HG02870 (cell line): ENCODE measurements at regions not wholly inside any gene's neighbourhood (a gene's known extent, or its start where the extent isn't known, plus 50 kb on each side); places are given as distances from the start of the nearest gene placed in this dataset.

Source experiments
- ATAC-seq: cut with Tn5 transposase; IDR thresholded peaks from one replicate; pipeline ENCODE4 v1.9.1; 2021; ENCODE audit warnings: mild to moderate bottlenecking, moderate library complexity; ENCODE audit not compliant: unreplicated experiment

GRCh38 chr6:108734271-108734922 lies 113.8 kb upstream of the ARMC2 start:
- no peak for ATAC-seq

DNA sequence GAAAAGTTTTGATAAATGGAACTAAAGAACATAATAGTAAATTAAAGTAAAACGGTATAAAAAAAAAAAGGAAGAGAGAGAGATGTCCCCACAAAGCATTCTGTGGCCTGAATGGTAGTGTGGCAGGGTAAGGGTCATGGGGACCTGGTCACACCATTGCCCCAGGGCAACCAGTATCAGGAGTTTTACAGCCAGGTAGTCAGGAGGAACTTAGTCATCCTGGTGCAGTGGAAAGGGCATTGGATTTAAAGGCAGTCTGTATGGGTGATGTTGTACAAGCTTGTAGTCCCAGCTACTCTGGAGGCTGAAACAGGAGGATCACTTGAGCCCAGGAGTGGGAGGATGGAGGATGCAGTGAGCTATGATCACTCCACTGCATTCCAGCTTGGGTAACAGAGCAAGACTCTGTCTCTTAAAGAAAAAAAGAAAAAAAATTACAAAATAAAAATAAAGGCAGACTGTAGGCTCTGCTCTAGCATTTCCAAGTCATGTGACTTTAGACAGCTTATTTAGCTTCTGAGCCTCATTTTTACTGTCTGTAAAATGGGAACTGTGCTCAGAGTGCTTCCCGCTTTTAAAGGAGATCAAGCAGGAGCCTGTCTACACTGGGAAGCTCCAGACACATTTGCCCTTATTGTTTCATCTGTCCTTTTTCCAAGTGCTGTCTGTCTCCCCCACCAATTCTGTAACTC lies 112.8 kb upstream of the ARMC2 start:
- ATAC-seq = no peak

- no peak for ATAC-seq
These were observed 112.2 kb upstream of the ARMC2 start for GRCh38 chr6:108736002-108736361.

GRCh38 chr6:108736832-108737231 lies 111.4 kb upstream of the ARMC2 start:
- no peak for ATAC-seq

GRCh38 chr6:108737594-108738546 lies 110.4 kb upstream of the ARMC2 start:
- ATAC-seq = no peak

GRCh38 chr6:108738684-108739416 lies 109.4 kb upstream of the ARMC2 start:
- no peak for ATAC-seq

DNA sequence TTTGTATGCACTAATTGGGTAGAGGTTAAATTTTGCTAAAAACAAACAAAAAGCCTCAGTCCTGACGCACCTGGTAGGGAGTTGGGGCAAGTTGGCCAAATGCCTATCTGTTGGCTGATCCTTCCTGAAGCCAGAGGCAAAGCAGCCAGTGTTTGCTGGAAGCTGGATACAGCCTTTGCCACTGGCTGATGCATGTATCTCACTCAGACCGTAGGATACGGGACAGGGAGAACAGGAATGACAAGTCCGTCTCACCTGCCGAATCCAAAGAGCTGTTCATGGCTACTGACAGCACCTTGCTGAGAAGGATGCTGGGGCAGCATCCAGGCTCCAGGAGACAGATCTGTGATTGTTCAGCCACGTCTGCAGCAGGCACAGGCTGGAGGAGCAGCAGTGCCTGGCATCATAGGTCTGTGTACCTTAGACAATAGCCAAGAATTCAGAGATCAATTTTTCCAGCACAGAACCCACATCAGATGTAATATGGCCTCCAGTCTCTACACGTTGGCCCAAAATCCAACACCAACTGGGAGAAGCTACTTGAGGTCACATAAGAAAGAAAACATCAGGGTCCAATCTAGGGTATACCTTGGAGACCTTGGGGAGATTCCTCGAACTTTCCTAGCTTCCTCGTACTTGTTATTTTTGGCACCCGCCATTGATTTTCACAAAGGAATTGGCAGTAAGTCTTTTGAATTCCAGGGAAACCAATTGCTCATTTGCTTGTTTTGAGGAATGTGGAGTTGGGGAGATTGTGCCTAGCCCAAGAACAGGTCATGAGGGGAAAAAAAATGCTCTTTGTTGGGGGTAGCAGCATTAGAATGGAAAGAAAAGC lies 108.5 kb upstream of the ARMC2 start:
- ATAC-seq = no peak

DNA sequence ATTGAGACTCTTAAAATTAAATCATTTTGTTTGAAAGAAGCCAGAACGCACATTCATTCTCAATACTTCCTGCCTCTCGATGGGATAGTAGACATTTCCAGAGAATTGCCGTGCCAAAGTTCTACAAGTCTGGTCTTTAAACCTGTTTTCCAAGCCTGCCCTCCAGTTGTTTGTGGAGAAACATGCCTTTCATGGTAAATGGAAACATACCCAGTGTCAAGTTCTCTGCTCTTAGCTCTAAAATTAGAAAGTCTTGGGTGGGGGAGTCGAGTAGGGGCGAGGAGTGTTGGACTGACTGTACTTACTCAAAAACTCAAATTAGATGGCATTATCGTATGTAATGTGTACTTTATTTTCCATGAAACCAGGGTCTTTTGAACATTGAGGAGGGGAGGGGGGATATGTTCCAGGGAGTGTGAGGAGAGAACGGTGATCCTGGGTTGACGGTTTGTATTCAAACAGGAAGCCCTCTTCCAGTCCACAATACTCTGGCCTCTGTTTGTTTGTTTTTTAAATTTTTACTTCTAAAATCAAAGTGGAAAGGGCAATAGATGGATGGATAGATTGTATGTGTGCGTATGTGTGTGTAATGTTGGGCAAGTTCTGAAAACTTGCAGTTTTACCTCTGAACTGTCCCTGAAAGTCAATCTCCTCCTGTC lies 106.8 kb upstream of the ARMC2 start:
- no peak for ATAC-seq

GRCh38 chr6:108742041-108742440 lies 106.2 kb upstream of the ARMC2 start:
- ATAC-seq = no peak

DNA sequence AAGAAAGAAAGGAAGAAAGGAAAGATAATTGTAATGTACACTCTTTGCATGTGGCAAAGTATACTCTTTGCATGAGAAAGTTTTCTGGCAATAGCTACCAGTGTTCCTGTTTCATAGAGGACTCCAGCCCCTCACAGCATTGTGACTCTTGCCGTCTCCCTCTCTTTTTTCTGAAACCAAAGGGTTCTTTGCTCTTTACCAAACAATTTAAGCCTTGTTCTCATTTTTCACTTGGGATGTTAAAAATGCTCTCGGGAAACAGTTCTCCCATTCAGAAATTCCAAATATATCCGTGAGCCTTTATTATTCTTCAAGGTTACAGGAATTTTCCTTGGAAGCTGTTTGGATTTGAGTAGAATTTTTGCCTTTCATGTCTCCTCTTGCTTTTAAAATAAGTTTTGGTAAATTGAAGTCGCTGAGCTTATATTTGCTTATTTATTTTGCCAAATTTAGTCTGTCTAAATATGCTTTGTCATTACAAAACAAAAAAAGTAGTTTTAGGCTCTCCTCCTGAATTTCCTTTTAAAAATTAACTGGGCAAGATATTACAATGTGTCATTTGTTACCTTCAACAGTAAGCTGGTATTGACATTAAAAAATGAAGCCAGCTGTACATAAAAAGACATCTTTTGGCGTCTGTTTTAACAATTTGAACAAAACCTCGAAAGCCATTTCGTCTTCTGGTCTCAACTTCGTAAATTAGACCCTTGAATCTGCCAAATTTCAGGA lies 103.8 kb upstream of the ARMC2 start:
- ATAC-seq = no peak

- no peak for ATAC-seq
These were observed 103.2 kb upstream of the ARMC2 start for GRCh38 chr6:108744996-108745395.

GRCh38 chr6:108745664-108746336 lies 102.4 kb upstream of the ARMC2 start:
- ATAC-seq = no peak

- no peak for ATAC-seq
These were observed 101.9 kb upstream of the ARMC2 start for GRCh38 chr6:108746366-108746765.

GRCh38 chr6:108746836-108747575 lies 101.2 kb upstream of the ARMC2 start:
- ATAC-seq = no peak

DNA sequence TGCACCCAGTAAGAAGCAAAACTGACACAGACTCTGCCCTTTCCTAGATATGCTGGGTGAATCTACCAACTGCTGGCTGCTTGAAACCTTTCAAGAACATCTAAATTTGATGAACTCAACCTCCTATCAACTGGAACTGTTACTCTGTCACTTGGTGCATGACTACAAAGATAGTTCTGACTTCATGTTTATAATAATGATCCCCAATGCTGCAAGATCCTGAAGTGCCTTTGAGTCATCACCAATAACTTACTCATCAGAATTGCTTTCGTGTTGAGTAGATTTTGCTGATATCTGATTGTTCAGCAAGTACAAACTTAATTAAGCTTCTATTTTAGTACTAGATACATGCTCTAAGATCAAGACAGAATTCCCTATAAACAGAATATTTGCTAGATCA lies 100.2 kb upstream of the ARMC2 start:
- no peak for ATAC-seq

GRCh38 chr6:108748959-108749358 lies 99.3 kb upstream of the ARMC2 start:
- no peak for ATAC-seq

DNA sequence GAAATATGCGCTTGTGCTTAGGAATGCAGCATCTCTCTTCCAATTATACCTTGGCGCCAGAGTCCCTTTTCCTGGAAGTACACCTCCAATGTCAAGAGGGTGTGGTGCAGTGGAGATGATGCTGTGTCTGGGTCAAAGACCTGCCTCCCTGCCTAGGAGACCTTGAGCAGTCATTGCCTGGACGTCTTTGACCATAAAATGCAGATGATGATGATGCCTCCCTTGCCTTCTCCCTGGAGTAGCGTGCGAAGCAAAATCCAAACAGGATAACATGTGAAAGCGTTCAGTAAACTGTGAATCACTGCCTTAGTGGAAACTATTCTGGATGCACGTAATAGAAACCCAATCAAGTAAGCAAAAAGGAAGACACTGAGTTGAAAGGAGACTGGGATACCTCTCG lies 97.4 kb upstream of the ARMC2 start:
- ATAC-seq = no peak

DNA sequence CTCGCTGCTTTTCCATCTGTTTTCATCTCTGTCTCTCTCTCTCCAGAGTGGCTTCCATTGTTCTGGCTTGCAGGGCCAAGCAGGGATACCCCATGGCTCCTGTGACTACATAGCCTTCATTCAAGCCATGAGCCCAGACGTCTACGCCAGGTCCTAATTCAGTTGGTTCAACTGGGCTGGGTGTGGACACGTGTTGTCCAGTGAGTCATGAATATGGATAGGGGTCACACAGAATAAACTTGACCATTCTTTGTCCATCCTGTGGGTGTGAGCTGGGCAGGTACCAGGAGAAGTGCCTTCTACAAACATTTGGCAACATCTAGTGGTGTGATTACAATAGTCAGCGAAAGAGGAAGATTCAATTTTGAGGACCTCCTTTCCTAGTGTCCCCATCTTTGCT lies 96.9 kb upstream of the ARMC2 start:
- ATAC-seq = no peak
